NCI-H82 treated with DMSO at 0.1 percent for 48 hours (cell line): ENCODE measurements at regions not wholly inside any gene's neighbourhood (a gene's known extent, or its start where the extent isn't known, plus 50 kb on each side); places are given as distances from the start of the nearest gene placed in this dataset.

Experiments
- DNase-seq: peaks from one replicate; lab custom pipeline; 2025; ENCODE audit not compliant: unreplicated experiment; lab: John Stamatoyannopoulos, UW

DNA sequence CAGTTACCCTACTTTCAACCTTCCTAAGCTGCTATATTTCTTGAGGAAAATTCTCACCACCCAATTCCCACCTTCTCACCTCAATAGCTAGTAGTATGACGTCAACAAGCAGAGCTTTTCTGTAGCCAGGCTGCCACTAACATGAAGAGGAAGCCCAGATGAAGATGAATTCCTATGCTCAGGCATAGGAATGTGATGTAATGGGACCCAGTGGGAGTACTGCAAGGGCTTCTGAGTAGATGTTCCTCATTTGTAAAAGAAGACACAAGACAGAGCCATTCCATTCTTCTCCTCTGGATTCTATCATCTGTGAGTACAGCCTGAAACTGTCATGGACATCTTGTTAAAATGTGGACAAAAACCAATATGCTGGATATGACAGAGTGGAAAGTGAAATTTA lies 81.6 kb upstream of the KLF3 start:
- DNase-seq = no peak

GRCh38 chr4:38582889-38583470 lies 81.0 kb upstream of the KLF3 start:
- no peak for DNase-seq

GRCh38 chr4:38585871-38586270 lies 78.1 kb upstream of the KLF3 start:
- DNase-seq = no peak

DNA sequence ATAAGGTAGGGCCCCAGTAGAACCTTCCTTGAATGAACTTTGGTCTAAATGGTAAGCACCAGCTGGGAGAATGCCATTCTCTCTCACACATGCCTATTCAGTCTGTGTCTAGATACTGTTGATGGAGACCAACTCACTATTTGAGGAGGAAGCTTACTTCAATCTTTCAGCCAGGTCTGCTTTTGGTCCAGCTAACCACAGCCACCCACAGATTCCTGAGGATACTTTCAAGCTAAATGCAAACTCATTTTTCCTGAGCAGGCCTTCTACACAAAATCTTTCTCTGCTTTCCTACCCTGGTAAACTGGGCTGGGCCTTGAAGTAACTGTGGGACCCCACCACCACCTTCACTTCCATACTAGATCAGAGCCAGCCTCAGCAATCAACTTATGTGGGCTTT lies 76.9 kb upstream of the KLF3 start:
- DNase-seq = no peak

DNA sequence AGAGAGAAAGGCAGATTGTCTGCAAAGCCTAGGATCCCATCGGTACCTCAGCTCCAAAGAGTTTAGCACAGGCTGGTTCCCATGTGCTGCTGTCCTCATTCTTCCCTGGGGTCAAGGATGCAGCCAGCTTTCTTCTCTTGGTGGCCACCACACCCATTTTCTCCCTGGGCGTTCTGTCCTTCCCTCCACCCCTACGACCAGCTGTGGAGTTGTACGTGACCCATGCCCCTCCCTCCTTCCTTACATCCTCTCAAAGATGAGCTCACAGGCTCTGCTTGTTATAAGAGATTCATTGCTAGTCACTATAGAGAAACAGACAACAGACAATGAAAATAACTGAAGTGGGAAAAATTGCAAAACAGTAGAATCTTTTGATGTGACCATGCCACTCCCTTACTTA lies 74.0 kb upstream of the KLF3 start:
- no peak for DNase-seq

- DNase-seq = no peak
These were observed 72.2 kb upstream of the KLF3 start for GRCh38 chr4:38591617-38592337.

GRCh38 chr4:38598489-38598888 lies 65.5 kb upstream of the KLF3 start:
- no peak for DNase-seq

GRCh38 chr4:38600575-38600974 lies 63.4 kb upstream of the KLF3 start:
- DNase-seq = no peak

DNA sequence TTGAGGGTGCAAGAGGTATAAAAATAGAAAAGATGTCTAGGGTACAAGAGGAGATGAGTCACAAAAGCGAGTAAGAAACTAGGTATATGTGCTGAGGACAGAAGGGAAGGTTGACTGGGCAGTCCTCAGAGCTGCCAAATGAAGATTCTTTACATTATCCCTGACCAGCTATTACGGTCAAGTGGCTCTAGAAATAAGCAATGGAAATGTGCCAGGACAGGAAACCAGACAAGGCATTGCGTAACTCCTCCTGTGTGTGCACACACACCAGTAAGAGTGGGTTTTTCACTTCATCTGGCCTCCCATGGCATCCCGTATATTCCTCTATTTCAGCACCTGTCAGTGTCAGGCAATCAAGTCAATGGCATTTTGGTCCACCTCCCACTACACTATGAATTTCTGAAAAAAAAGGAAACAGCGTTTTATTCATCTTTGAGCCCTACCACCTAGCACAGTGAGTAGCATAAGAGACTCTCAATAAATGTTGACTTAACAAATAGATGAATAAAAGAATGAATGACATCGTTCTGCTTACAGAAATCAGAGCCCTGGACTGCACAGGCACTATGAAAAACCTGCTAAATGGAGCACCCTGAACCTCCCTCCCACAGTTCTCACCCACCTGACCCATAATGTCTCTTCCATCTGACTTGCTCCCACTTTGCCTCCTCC lies 62.6 kb upstream of the KLF3 start:
- DNase-seq = no peak

DNA sequence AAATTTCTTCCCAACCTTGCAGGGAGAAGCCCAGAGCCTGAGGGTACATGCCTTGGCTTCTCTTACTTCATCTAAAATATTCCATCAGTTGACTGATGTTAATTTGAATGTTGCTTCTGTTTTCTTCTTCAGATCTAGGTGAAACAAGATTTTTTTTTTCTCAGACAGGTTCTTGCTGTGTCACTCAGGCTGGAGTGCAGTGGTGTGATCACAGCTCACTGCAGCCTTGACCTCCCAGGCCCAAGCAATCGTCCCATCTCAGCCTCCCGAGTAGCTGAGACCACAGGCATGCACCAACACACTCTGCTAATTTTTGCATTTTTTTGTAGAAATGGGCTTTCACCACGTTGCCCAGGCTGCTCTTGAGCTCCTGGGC lies 62.1 kb upstream of the KLF3 start:
- DNase-seq = no peak

GRCh38 chr4:38603652-38604051 lies 60.3 kb upstream of the KLF3 start:
- DNase-seq = no peak

DNA sequence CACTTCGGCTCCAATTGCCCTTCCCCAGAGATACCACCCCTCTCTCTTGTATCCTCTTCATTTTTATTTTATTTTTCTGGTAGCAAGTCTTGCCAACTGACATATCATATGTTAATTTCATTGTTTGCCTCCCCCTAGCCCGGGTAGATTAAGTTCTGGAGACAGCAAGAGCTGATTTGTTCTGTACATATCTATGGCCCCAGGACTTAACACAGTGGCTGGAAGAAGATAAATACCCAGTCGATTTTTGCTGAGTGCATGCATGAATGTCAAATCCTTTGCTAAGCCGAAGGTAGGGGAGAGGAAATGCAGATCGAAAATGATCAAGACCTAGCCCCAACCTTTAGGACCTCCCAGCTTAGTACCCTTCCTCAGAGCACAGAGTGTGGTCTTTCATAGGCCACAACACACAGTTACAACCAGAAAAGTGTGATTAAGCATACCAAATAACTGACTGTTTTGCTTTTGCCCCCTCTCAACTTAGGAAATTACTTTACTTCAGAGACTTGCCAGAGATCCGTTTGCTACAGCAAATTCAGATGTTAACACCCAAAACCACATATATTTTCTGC lies 58.7 kb upstream of the KLF3 start:
- DNase-seq = no peak

DNA sequence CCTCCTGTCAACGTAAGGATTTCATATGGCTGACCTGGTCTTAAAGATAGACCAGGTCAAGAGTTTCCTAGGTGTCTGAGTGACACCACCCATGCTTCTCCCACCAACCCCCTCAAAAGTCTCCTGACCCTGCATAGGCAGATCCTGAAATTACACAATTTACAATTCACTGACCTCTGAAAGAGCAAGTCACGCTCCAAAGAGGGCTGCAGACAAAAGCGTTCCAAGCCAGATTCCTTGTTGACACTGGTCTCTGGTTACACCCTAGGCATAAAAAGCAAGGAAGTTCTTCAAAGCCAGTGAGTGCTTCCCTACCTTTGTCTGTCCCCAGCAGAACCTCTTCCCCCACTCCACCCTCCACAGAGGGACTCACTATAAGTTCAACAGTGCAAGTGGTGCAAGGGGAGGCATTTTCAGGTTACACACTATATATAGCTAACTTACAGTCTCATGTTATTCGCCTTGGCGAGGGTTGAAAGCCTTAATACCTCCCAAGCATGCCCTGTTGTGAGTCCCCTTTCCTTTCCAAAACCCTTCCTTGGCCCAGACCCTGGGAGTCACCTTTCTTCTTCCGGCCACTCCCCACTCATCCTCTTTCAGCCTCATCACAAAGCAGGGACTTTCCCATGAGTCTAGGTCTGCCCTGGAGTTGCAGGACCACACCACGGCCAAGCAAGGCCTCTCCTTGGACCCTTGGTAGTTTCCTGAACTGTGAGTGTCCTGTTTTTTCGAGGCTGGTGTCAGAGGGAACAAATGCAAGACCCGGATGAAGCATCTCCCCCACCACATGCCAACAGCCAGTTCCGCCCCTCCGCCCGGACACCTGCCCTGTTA lies 58.0 kb upstream of the KLF3 start:
- DNase-seq = no peak

DNA sequence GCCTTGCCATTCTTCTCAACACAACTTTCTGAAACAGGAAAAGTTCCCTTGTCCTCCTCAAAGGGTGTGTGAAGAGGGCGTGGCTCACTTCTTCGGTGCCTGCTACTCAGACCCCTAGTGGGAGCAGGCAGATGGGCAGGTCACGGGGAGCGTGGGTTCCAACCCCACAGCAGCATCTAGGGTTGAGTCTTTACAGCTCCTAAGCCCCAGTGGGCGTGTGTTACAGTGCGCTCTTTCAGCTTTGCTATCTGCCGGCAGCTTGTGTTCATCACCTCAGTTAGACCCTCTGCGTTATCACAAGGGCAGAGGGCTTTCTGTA lies 57.5 kb upstream of the KLF3 start:
- DNase-seq = no peak

DNA sequence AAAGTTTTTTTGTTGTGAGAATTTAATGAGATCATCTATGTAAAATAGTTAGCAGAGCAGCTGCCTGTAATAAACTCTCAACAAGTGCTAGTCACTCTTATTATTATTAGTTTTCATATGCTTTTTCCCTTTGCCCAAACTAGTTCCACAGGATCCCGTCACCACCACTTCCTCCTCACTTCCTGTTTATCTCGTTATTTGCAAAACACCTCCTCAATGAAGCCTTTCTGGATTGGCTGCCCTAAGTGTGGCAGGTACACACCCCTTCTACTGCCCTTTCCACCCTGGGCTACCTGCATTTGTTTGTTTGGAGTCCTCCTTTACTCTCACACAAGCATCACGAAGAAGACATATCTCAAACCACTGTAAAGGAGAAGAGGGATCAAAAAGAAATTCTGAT lies 54.4 kb upstream of the KLF3 start:
- DNase-seq = no peak

- DNase-seq = no peak
These were observed 53.5 kb upstream of the KLF3 start for GRCh38 chr4:38610521-38610920.

- no peak for DNase-seq
These were observed 53.0 kb upstream of the KLF3 start for GRCh38 chr4:38610966-38611431.

DNA sequence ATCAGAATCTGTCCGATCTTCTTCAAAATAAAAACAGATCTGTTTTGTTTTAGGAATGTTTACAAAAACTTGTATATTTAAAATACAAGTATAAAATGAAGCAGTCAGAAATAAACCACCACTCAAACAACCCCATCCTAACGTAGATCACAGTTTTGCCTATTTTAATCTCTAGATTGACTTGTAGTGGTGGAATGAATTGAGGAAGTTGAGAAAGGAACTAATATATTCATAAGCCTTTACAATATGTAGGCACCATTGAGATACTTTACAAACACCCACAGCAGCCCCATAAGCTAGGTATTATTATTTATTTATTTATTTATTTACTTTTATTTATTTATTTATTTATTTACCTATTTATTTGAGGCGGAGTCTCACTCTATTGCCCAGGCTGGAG lies 52.3 kb upstream of the KLF3 start:
- no peak for DNase-seq

- no peak for DNase-seq
These were observed 51.2 kb upstream of the KLF3 start for GRCh38 chr4:38612646-38613414.
